CD14-positive monocyte (primary cell): ENCODE measurements at regions not wholly inside any gene's neighbourhood (a gene's known extent, or its start where the extent isn't known, plus 50 kb on each side); places are given as distances from the start of the nearest gene placed in this dataset.

Experiments used
- DNase-seq, 3 donors: peaks; one replicate each; pipeline ENCODE4 v3.0.0-alpha.2; 2011 to 2022
- H2AFZ ChIP-seq: 2 replicates; pipeline ENCODE4 v1.6.0; 2012; ENCODE audit warnings: mild to moderate bottlenecking, low read depth, low read length, inconsistent platforms; ENCODE audit not compliant: insufficient read depth, poor library complexity, severe bottlenecking
- H3K27ac ChIP-seq, 2 donors: 1 replicate in 1 of 2; 2 replicates in 1 of 2; pipeline ENCODE4 v1.5.1; 2012 to 2013; ENCODE audit warnings: low read length in 2 of 2, control low read depth in 1 of 2, inconsistent platforms in 1 of 2, low read depth in 1 of 2, mild to moderate bottlenecking in 1 of 2
- H3K27me3 ChIP-seq, 2 donors: one replicate each; pipeline versions ENCODE4 v1.6.0 to v1.6.1; 2011 to 2013; ENCODE audit warnings: low read length in 2 of 2; ENCODE audit not compliant: control insufficient read depth in 2 of 2, insufficient read depth in 2 of 2
- H3K36me3 ChIP-seq, 2 donors: replicated peaks in 1 of 2; 1 replicate in 1 of 2; 2 replicates in 1 of 2; pipeline versions ENCODE4 v1.5.1 to v1.6.1; 2012 to 2013; ENCODE audit warnings: low read length in 2 of 2, control low read depth in 1 of 2, inconsistent platforms in 1 of 2, mild to moderate bottlenecking in 1 of 2; ENCODE audit not compliant: insufficient read depth in 2 of 2, control insufficient read depth in 1 of 2
- H3K4me1 ChIP-seq, 2 donors: 1 replicate in 1 of 2; 2 replicates in 1 of 2; pipeline versions ENCODE4 v1.5.1 to v1.6.1; 2012 to 2013; ENCODE audit warnings: low read length in 2 of 2, control low read depth in 1 of 2, inconsistent platforms in 1 of 2, mild to moderate bottlenecking in 1 of 2, moderate library complexity in 1 of 2; ENCODE audit not compliant: insufficient read depth in 2 of 2, control insufficient read depth in 1 of 2
- H3K4me2 ChIP-seq: replicated peaks from 2 replicates; pipeline ENCODE3; 2012; ENCODE audit warnings: low read length, moderate library complexity, mild to moderate bottlenecking; ENCODE audit not compliant: poor library complexity, severe bottlenecking; ENCODE audit errors: extremely low read depth
- H3K4me3 ChIP-seq, 3 experiments: fragments of 200-600 bp in 1 of 3; sonication (generic) in 1 of 3; replicated peaks in 1 of 3; 1 replicate in 2 of 3; 2 replicates in 1 of 3; pipeline ENCODE4 v1.5.1; 2011 to 2013; ENCODE audit warnings: low read length in 3 of 3, mild to moderate bottlenecking in 3 of 3, control low read depth in 2 of 3, low read depth in 2 of 3, inconsistent platforms in 1 of 3, moderate library complexity in 1 of 3
- H3K79me2 ChIP-seq: 2 replicates; pipeline ENCODE4 v1.6.0; 2012; ENCODE audit warnings: mild to moderate bottlenecking, control low read depth, inconsistent platforms, low read length, moderate library complexity; ENCODE audit not compliant: insufficient read depth
- H3K9ac ChIP-seq: 2 replicates; pipeline ENCODE4 v1.6.0; 2017; ENCODE audit warnings: low read length, mild to moderate bottlenecking; ENCODE audit not compliant: insufficient read depth, poor library complexity, severe bottlenecking
- H3K9me3 ChIP-seq, 2 donors: replicated peaks in 1 of 2; 1 replicate in 1 of 2; 2 replicates in 1 of 2; pipeline versions ENCODE4 v1.5.1 to v1.6.1; 2012 to 2013; ENCODE audit warnings: low read length in 2 of 2, control low read depth in 1 of 2; ENCODE audit not compliant: control insufficient read depth in 1 of 2, insufficient read depth in 1 of 2
- H4K20me1 ChIP-seq: 2 replicates; pipeline ENCODE4 v1.6.0; 2012; ENCODE audit warnings: mild to moderate bottlenecking, low read length, control low read depth, moderate library complexity; ENCODE audit not compliant: insufficient read depth
- H3K27ac Mint-ChIP-seq, 7 donors: one replicate each; pipeline ENCODE4 v1.8.0; 2020; ENCODE audit warnings: mild to moderate bottlenecking in 7 of 7, mixed read lengths in 7 of 7, moderate library complexity in 6 of 7, inconsistent platforms in 2 of 7
- H3K27me3 Mint-ChIP-seq, 3 donors: one replicate each; pipeline ENCODE4 v1.8.0; 2021 to 2022; ENCODE audit warnings: low read depth in 3 of 3, mild to moderate bottlenecking in 3 of 3, mixed read lengths in 3 of 3, moderate library complexity in 3 of 3, inconsistent platforms in 1 of 3
- H3K36me3 Mint-ChIP-seq, 2 donors: one replicate each; pipeline ENCODE4 v1.8.0; 2020; ENCODE audit warnings: mixed read lengths in 2 of 2, inconsistent platforms in 1 of 2, mild to moderate bottlenecking in 1 of 2
- H3K4me1 Mint-ChIP-seq: one replicate; pipeline ENCODE4 v1.8.0; 2020; ENCODE audit warnings: mild to moderate bottlenecking, mixed read lengths
- H3K4me3 Mint-ChIP-seq, 2 donors: one replicate each; pipeline ENCODE4 v1.8.0; 2020; ENCODE audit warnings: mild to moderate bottlenecking in 2 of 2, mixed read lengths in 2 of 2, moderate library complexity in 1 of 2
- H3K9me3 Mint-ChIP-seq, 7 donors: one replicate each; pipeline ENCODE4 v1.8.0; 2020 to 2022; ENCODE audit warnings: mixed read lengths in 7 of 7, mild to moderate bottlenecking in 6 of 7, moderate library complexity in 6 of 7, inconsistent platforms in 2 of 7
- WGBS: methylation state at CpG from one replicate; pipeline ENCODE4 v1.1.5; 2013; ENCODE audit warnings: missing lambda C conversion rate; ENCODE audit not compliant: insufficient coverage; 5-methylcytosine and 5-hydroxymethylcytosine counted together
- intact Hi-C, 2 donors: fragments of 100-400 bp; cut with micrococcal nuclease; formaldehyde crosslinking; loops; one replicate each; pipeline versions ENCODE4 v1.15.0 to v1.15.1; 2023
- TF ChIP-seq, protein P1 (sequence below): fragments of 200-600 bp; IDR thresholded peaks from one replicate; pipeline ENCODE4 v1.8.0; 2022; ENCODE audit warnings: antibody characterized with exemption, mild to moderate bottlenecking

DNA sequence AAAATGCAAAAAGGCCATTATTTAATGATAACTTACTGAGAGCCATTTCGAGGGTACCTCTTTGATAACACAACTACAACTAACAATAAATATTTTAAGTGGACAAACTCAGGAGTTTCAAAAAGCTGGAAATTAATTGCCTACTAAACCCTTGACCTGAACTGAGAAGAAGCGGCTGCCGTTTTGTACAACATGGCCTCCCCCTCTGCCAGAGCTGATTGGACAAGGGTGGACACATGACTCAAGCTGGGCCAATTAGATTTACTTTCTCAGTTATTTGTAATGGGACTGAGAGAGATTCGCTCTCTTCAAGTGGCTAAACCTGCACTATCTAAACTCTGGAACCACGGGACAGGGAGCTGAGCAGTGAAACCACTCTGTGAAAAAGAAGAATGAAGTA is 135.9 kb upstream of the SERPINE2 start:
- H3K4me3 Mint-ChIP-seq = no peak overlapping the region
- Histone ChIP-seq H3K27me3 (no peaks in the 10 kb centered on the region), H3K4me3 (no peak overlapping the region), H3K27ac (no peak overlapping the region), H4K20me1 (no peaks in the 10 kb centered on the region), H3K4me1 (no peaks in the 10 kb centered on the region), H3K36me3 (no peaks in the 10 kb centered on the region), H2AFZ (no peak overlapping the region), H3K9ac (no peak overlapping the region), H3K79me2 (no peaks in the 10 kb centered on the region), H3K4me2 (no peak overlapping the region), H3K9me3 (no peaks in the 10 kb centered on the region)
- H3K36me3 Mint-ChIP-seq = no peaks in the 10 kb centered on the region
- intact Hi-C loops = no loop called here
- TF ChIP-seq, protein P1, sequence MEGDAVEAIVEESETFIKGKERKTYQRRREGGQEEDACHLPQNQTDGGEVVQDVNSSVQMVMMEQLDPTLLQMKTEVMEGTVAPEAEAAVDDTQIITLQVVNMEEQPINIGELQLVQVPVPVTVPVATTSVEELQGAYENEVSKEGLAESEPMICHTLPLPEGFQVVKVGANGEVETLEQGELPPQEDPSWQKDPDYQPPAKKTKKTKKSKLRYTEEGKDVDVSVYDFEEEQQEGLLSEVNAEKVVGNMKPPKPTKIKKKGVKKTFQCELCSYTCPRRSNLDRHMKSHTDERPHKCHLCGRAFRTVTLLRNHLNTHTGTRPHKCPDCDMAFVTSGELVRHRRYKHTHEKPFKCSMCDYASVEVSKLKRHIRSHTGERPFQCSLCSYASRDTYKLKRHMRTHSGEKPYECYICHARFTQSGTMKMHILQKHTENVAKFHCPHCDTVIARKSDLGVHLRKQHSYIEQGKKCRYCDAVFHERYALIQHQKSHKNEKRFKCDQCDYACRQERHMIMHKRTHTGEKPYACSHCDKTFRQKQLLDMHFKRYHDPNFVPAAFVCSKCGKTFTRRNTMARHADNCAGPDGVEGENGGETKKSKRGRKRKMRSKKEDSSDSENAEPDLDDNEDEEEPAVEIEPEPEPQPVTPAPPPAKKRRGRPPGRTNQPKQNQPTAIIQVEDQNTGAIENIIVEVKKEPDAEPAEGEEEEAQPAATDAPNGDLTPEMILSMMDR = no peak
- peaks cover 0 to 2% (median 1%) of the 10 kb centered on the region in 3 donors for H3K27me3 Mint-ChIP-seq
- no peak for DNase-seq
- no CpG with 5 or more reads among the region's 5 CpGs for WGBS
- no peak overlapping the region for H3K27ac Mint-ChIP-seq
- no peaks in the 10 kb centered on the region for H3K4me1 Mint-ChIP-seq
- peaks cover 0 to 7% (median 0%) of the 10 kb centered on the region in 7 donors for H3K9me3 Mint-ChIP-seq

DNA sequence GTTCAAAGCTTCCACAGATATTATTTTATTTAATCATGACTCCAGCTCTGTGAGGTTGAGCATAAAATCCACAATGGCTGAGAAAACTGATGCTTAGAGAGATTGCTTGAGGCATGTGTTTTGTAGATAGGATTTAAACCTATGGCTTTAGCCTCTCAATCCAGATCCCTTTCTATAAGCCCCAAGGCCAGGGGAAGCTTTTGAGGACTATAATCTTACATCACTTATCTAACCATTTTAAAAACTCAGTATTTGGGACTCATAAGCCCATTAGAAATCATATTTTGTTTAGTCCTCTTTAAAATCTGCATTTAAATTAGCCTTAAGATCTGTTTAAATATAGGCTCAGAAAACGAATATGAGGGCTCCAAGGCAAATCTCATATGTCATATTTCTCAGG is 135.4 kb upstream of the SERPINE2 start:
- Histone ChIP-seq H3K9ac (no peak overlapping the region), H3K36me3 (no peaks in the 10 kb centered on the region), H2AFZ (no peak overlapping the region), H3K4me3 (no peak overlapping the region), H3K9me3 (no peaks in the 10 kb centered on the region), H4K20me1 (no peaks in the 10 kb centered on the region), H3K79me2 (no peaks in the 10 kb centered on the region), H3K4me1 (no peaks in the 10 kb centered on the region), H3K4me2 (no peak overlapping the region), H3K27me3 (no peaks in the 10 kb centered on the region), H3K27ac (no peak overlapping the region)
- Mint-ChIP-seq H3K4me1 (no peaks in the 10 kb centered on the region), H3K4me3 (no peak overlapping the region), H3K9me3 (peaks cover 0 to 7% (median 0%) of the 10 kb centered on the region in 7 donors), H3K27me3 (peaks cover 0 to 4% (median 1%) of the 10 kb centered on the region in 3 donors), H3K36me3 (no peaks in the 10 kb centered on the region), H3K27ac (no peak overlapping the region)
- TF ChIP-seq, protein P1 = no peak
- 80% methylated on average over 1 of the region's 1 CpG for WGBS
- intact Hi-C loops = no loop called here
- no peak for DNase-seq
